Endothelial cell of umbilical vein (primary cell): ENCODE measurements at regions not wholly inside any gene's neighbourhood (a gene's known extent, or its start where the extent isn't known, plus 50 kb on each side); places are given as distances from the start of the nearest gene placed in this dataset.

ENCODE experiments used
- BruUV-seq: library from RNA; stranded (reverse); fragments of 400-500 nt; replicated peaks from 2 replicates; lab custom pipeline; 2021; lab: Mats Ljungman, UMichigan
- CTCF ChIA-PET: fragments of 300-600, 350-600 bp; sonication (Branson Sonifier 250); formaldehyde crosslinking; loops from one replicate; lab custom pipeline; 2021; ENCODE audit warnings: antibody characterized with exemption, inconsistent platforms; lab: Charles Lee
- POLR2A ChIA-PET: fragments of 300-600, 350-600 bp; sonication (Branson Sonifier 250); formaldehyde crosslinking; loops from one replicate; lab custom pipeline; 2021; ENCODE audit warnings: antibody characterized with exemption, inconsistent platforms; lab: Charles Lee
- DNase-seq: peaks from one replicate; pipeline ENCODE4 v3.0.0-alpha.2; 2011; ENCODE audit warnings: low read depth, low spot score
- FAIRE-seq: peaks from 2 replicates; lab custom pipeline; 2011; peaks lifted over from hg19 to GRCh38; lab: Jason Lieb, UNC
- H2AFZ ChIP-seq: 2 replicates; pipeline ENCODE4 v1.6.0; 2012; ENCODE audit warnings: low read depth, low read length, control low read depth, inconsistent platforms
- H3K27ac ChIP-seq: 2 replicates; pipeline ENCODE4 v1.5.1; 2011; ENCODE audit warnings: low read depth, mild to moderate bottlenecking, control low read depth, low read length, moderate library complexity; ENCODE audit not compliant: insufficient read depth
- H3K27me3 ChIP-seq, 2 experiments: 2 replicates each; pipeline versions ENCODE4 v1.6.0 to v1.6.1; 2011; ENCODE audit warnings: low read length in 2 of 2, mixed read lengths in 1 of 2; ENCODE audit not compliant: control insufficient read depth in 2 of 2, insufficient read depth in 2 of 2
- H3K36me3 ChIP-seq, 2 experiments: 2 replicates in 1 of 2; 3 replicates in 1 of 2; pipeline ENCODE4 v1.5.1; 2011; ENCODE audit warnings: low read length in 2 of 2, mild to moderate bottlenecking in 1 of 2, moderate library complexity in 1 of 2; ENCODE audit not compliant: control insufficient read depth in 2 of 2, insufficient read depth in 2 of 2; ENCODE audit errors: extremely low read depth in 1 of 2
- H3K4me1 ChIP-seq: 3 replicates; pipeline ENCODE4 v1.5.1; 2011; ENCODE audit warnings: mild to moderate bottlenecking, low read length; ENCODE audit not compliant: control insufficient read depth, insufficient read depth; ENCODE audit errors: extremely low read depth
- H3K4me2 ChIP-seq: 2 replicates; pipeline ENCODE4 v1.6.1; 2011; ENCODE audit warnings: low read length, control low read depth, mixed read lengths; ENCODE audit not compliant: insufficient read depth
- H3K4me3 ChIP-seq, 3 experiments: fragments of 200-600 bp in 1 of 3; sonication (generic), shearing (Covaris generic) in 1 of 3; replicated peaks in 1 of 3; 2 replicates each; pipeline ENCODE4 v1.5.1; 2011 to 2016; ENCODE audit warnings: control low read depth in 3 of 3, low read length in 3 of 3, mild to moderate bottlenecking in 2 of 3, inconsistent platforms in 1 of 3, low read depth in 1 of 3, moderate library complexity in 1 of 3; ENCODE audit not compliant: insufficient read depth in 1 of 3
- H3K79me2 ChIP-seq: 2 replicates; pipeline ENCODE4 v1.6.0; 2012; ENCODE audit warnings: low read length, inconsistent platforms; ENCODE audit not compliant: control insufficient read depth, insufficient read depth
- H3K9ac ChIP-seq: replicated peaks from 2 replicates; pipeline ENCODE3; 2011; ENCODE audit warnings: low read length, control low read depth; ENCODE audit not compliant: insufficient read depth; ENCODE audit errors: extremely low read depth
- H3K9me1 ChIP-seq: replicated peaks from 3 replicates; pipeline ENCODE4 v1.6.0; 2011; ENCODE audit warnings: mild to moderate bottlenecking, low read length; ENCODE audit not compliant: control insufficient read depth, insufficient read depth; ENCODE audit errors: extremely low read depth
- H3K9me3 ChIP-seq: replicated peaks from 2 replicates; pipeline ENCODE4 v1.5.1; 2012; ENCODE audit warnings: low read length, inconsistent platforms; ENCODE audit not compliant: control insufficient read depth, insufficient read depth
- H4K20me1 ChIP-seq: replicated peaks from 2 replicates; pipeline ENCODE3; 2011; ENCODE audit warnings: mild to moderate bottlenecking, low read length; ENCODE audit not compliant: control insufficient read depth, insufficient read depth; ENCODE audit errors: extremely low read depth
- EZH2 ChIP-seq: IDR thresholded peaks from 2 replicates; pipeline ENCODE4 v1.6.1; 2012; ENCODE audit warnings: borderline replicate concordance, low read depth, mild to moderate bottlenecking, moderate library complexity, low read length, inconsistent platforms; ENCODE audit not compliant: severe bottlenecking
- FOS ChIP-seq: IDR thresholded peaks from 2 replicates; pipeline ENCODE4 v1.6.1; 2011; ENCODE audit warnings: mild to moderate bottlenecking, low read length, moderate library complexity, borderline replicate concordance; ENCODE audit not compliant: insufficient read depth
- GATA2 ChIP-seq: IDR thresholded peaks from 2 replicates; pipeline ENCODE4 v1.7.0; 2011; ENCODE audit warnings: low read depth, mild to moderate bottlenecking, moderate library complexity, mixed read lengths, low read length; ENCODE audit not compliant: insufficient read length, insufficient read depth
- JUN ChIP-seq: IDR thresholded peaks from 2 replicates; pipeline ENCODE4 v1.6.1; 2011; ENCODE audit warnings: borderline replicate concordance, low read depth; ENCODE audit not compliant: insufficient read length, insufficient read depth
- MYC ChIP-seq: IDR thresholded peaks from one replicate; pipeline ENCODE4 v1.6.1; 2011; ENCODE audit warnings: mild to moderate bottlenecking, low read depth, low read length
- POLR2A ChIP-seq: IDR thresholded peaks from 2 replicates; pipeline ENCODE4 v1.6.1; 2012; ENCODE audit warnings: low read depth, mild to moderate bottlenecking, control low read depth, low read length
- POLR2AphosphoS5 ChIP-seq: IDR thresholded peaks from 2 replicates; pipeline ENCODE4 v1.6.1; 2012; ENCODE audit warnings: low read depth, mild to moderate bottlenecking, control low read depth, low read length, moderate library complexity; ENCODE audit not compliant: insufficient read depth
- dilution Hi-C: fragments of 300-500 bp; cut with MboI; formaldehyde crosslinking; loops from one replicate; pipeline ENCODE4 v1.15.0; 2019; ENCODE audit warnings: low sequenced_read_pairs; ENCODE audit not compliant: extremely low pct_ligation_motif_present
- intact Hi-C: fragments of 100-400 bp; cut with micrococcal nuclease; formaldehyde crosslinking; loops from one replicate; pipeline ENCODE4 v1.10.0; 2022
- TF ChIP-seq, protein P1 (sequence below): IDR thresholded peaks from 2 replicates; pipeline ENCODE4 v1.6.1; 2011; ENCODE audit not compliant: insufficient read depth, insufficient read length
- TF ChIP-seq, protein P2 (sequence below), 2 donors: IDR thresholded peaks; 1 replicate in 1 of 2; 2 replicates in 1 of 2; pipeline ENCODE4 v1.5.1; 2011; ENCODE audit warnings: low read length in 2 of 2, mild to moderate bottlenecking in 2 of 2, moderate library complexity in 2 of 2, control low read depth in 1 of 2, inconsistent platforms in 1 of 2, low read depth in 1 of 2; ENCODE audit not compliant: insufficient read depth in 1 of 2; ENCODE audit errors: extremely low read depth in 1 of 2

DNA sequence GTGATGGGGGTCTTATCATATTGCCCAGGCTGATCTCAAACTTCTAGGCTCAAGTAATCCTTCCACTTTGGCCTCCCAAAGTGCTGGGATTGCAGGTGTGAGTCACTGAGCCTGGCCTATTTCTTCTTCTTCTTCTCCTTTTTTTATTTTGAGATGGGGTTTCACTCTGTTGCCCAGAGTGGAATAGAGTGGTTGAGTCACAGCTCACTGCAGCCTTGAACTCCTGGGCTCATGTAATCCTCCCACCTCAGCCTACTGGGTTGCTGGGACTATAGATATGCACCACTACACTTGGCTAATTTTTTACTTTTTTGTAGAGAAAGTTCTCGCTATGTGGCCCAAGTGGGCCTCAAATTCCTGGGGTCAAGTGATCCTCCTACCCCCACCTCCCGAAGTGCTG, 124.3 kb downstream of the SKIDA1 start:
- no peak overlapping the region for H3K4me3 ChIP-seq
- no peaks in the 10 kb centered on the region for H3K79me2 ChIP-seq
- no TSS peak for BruUV-seq
- ChIA-PET CTCF (no interaction called here), POLR2A (no interaction called here)
- H3K4me2 ChIP-seq, result no peak overlapping the region
- no peaks in the 10 kb centered on the region for H4K20me1 ChIP-seq
- H2AFZ ChIP-seq, result no peak overlapping the region
- intact Hi-C loops (no loop called here), dilution Hi-C loops (no loop called here)
- no peak for FAIRE-seq
- no peak for TF ChIP-seq JUN
- TF ChIP-seq, protein P1, sequence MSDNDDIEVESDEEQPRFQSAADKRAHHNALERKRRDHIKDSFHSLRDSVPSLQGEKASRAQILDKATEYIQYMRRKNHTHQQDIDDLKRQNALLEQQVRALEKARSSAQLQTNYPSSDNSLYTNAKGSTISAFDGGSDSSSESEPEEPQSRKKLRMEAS, result no peak
- TF ChIP-seq, protein P2, sequence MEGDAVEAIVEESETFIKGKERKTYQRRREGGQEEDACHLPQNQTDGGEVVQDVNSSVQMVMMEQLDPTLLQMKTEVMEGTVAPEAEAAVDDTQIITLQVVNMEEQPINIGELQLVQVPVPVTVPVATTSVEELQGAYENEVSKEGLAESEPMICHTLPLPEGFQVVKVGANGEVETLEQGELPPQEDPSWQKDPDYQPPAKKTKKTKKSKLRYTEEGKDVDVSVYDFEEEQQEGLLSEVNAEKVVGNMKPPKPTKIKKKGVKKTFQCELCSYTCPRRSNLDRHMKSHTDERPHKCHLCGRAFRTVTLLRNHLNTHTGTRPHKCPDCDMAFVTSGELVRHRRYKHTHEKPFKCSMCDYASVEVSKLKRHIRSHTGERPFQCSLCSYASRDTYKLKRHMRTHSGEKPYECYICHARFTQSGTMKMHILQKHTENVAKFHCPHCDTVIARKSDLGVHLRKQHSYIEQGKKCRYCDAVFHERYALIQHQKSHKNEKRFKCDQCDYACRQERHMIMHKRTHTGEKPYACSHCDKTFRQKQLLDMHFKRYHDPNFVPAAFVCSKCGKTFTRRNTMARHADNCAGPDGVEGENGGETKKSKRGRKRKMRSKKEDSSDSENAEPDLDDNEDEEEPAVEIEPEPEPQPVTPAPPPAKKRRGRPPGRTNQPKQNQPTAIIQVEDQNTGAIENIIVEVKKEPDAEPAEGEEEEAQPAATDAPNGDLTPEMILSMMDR (IDR thresholded peaks at IDR 0.05; ENCODE audit: extremely low read depth in 1 of 2, insufficient read depth in 1 of 2, low read depth in 1 of 2, low read length in 2 of 2), result no peak
- TF ChIP-seq GATA2, result no peak
- no peak for TF ChIP-seq POLR2AphosphoS5
- TF ChIP-seq MYC, result no peak
- TF ChIP-seq FOS, result no peak
- no peak for TF ChIP-seq POLR2A
- no peak for TF ChIP-seq EZH2
- no peaks in the 10 kb centered on the region for H3K9me1 ChIP-seq
- no peak for DNase-seq
- no peaks in the 10 kb centered on the region for H3K4me1 ChIP-seq
- no peaks in the 10 kb centered on the region for H3K9me3 ChIP-seq
- H3K36me3 ChIP-seq, result no peaks in the 10 kb centered on the region
- H3K9ac ChIP-seq, result no peak overlapping the region
- no peak overlapping the region for H3K27ac ChIP-seq
- H3K27me3 ChIP-seq, result no peaks in the 10 kb centered on the region
